ENCODE measurements at regions not wholly inside any gene's neighbourhood (a gene's known extent, or its start where the extent isn't known, plus 50 kb on each side); places are given as distances from the start of the nearest gene placed in this dataset.

DNA sequence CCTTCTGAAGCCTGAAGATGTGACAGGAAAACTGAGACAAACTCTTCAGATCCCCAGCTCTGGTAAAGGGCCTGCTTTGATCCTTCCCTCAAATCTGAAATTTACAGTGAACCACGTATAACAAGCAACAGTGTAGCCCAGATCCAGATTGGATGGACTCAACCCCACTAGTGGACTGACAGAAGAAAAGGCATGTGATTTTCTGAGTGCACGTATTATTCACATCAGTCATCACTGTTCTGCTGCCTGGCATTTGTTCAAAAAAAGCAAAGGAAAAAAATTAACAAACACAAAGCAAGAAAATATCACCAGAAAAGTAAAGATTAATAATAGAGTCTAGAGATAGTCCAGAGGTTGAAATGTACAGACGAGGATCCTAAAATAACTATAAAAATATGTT is 87.6 kb downstream of the CYRIA start:
- ATAC-seq (ENCODE audit: insufficient read depth, low FRiP score), result no peak
- WGBS, 2 donors, result 84 to 85% methylated on average over 3 of the region's 3 CpGs

DNA sequence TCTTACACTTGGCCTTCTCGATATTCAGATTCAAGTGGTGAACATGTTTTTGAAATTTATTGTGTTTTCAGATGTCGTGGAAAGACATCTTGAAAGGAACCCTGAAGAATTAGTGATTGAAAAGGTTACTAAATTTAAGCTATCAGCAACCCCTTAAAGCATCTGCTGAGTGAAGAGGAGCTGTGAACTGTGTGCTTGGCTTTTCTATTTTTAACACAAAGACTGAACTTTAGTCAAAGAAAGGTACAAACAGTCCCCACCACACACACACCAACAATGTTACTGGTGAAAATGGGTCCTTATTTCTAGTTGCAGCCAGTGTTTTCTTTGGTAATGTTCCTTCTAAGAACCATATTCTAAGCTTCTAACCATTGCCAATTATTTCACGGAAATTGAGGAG is 95.1 kb downstream of the CYRIA start:
- 90 to 93% methylated on average over 3 of the region's 3 CpGs for WGBS, 2 donors

More for the DNA sequence above, 87.6 kb downstream of the CYRIA start:
- Histone ChIP-seq H3K27me3 (ENCODE audit: control insufficient read depth in 3 of 3, insufficient read depth in 3 of 3, low read length in 2 of 3) (no peaks in the 10 kb centered on the region), H3K4me1 (ENCODE audit: control insufficient read depth in 5 of 5, insufficient read depth in 5 of 5, low read length in 5 of 5) (peaks cover 0 to 4% (median 0%) of the 10 kb centered on the region in 5 donors), H3K4me3 (no peak overlapping the region), H3K9me3 (ENCODE audit: control insufficient read depth in 4 of 4, insufficient read depth in 3 of 4, low read length in 3 of 4) (peaks cover 0 to 4% (median 2%) of the 10 kb centered on the region in 4 donors), H3K36me3 (ENCODE audit: control insufficient read depth in 4 of 4, insufficient read depth in 4 of 4, low read length in 4 of 4) (peaks cover 0 to 3% (median 1%) of the 10 kb centered on the region in 4 donors), H3K9ac (ENCODE audit: insufficient read depth in 1 of 2, low read length in 2 of 2) (no peak overlapping the region), H3K27ac (ENCODE audit: low read depth in 1 of 2, low read length in 1 of 2) (no peak overlapping the region)
- no peak for DNase-seq
- TF ChIP-seq, protein P1, sequence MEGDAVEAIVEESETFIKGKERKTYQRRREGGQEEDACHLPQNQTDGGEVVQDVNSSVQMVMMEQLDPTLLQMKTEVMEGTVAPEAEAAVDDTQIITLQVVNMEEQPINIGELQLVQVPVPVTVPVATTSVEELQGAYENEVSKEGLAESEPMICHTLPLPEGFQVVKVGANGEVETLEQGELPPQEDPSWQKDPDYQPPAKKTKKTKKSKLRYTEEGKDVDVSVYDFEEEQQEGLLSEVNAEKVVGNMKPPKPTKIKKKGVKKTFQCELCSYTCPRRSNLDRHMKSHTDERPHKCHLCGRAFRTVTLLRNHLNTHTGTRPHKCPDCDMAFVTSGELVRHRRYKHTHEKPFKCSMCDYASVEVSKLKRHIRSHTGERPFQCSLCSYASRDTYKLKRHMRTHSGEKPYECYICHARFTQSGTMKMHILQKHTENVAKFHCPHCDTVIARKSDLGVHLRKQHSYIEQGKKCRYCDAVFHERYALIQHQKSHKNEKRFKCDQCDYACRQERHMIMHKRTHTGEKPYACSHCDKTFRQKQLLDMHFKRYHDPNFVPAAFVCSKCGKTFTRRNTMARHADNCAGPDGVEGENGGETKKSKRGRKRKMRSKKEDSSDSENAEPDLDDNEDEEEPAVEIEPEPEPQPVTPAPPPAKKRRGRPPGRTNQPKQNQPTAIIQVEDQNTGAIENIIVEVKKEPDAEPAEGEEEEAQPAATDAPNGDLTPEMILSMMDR (IDR thresholded peaks at IDR 0.05; ENCODE audit: control extremely low read depth, extremely low read depth), result no peak

DNA sequence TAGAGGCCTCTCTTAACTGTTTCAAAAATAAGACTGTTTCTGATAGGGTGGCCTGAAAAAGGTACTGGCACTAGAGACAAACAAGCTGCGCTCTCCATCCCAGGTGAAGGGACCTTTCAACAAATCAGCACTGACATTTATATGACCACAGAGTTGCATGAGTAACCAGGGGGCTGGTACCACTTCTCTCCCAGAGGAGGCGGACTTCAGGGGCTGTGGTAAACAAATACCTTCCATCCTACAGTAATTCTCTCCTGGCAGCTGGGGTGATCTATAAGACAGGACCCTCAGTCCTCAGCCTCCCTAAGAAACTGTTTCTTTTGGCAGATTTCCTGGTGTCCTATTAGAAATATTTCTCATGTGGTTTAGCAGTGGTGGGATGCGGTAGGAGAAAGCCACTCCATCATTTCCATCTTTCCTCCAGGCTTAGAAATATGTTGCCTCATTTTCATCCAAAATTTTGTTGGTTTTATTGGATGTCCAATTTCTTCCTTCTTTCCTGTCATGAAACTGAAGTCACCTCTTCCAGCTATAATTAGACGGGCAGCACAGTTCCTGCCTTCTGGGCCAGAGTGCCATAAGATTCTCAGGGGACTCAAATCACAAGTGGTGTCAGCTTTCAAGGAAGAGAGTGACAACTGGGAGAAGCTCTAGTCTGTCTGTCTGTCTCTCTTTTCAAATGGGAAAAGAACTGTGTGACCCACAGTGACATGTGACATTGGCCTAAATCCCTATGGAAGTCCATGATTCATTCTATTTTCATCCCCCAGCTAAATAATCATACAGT is 96.4 kb downstream of the CYRIA start:
- H3K27ac ChIP-seq (ENCODE audit: low read depth in 1 of 2, low read length in 1 of 2), result no peak overlapping the region
- H3K4me1 ChIP-seq (ENCODE audit: control insufficient read depth in 5 of 5, insufficient read depth in 5 of 5, low read length in 5 of 5), result peaks cover 0 to 5% (median 0%) of the 10 kb centered on the region in 5 donors
- no peak for DNase-seq
- peaks cover 0 to 9% (median 2%) of the 10 kb centered on the region in 4 donors for H3K36me3 ChIP-seq (ENCODE audit: control insufficient read depth in 4 of 4, insufficient read depth in 4 of 4, low read length in 4 of 4)
- no peak overlapping the region for H3K9ac ChIP-seq (ENCODE audit: insufficient read depth in 1 of 2, low read length in 2 of 2)
- no peak overlapping the region for H3K4me3 ChIP-seq
- 94% methylated on average over 4 of the region's 4 CpGs for WGBS, 2 donors
- no peaks in the 10 kb centered on the region for H3K27me3 ChIP-seq (ENCODE audit: control insufficient read depth in 3 of 3, insufficient read depth in 3 of 3, low read length in 2 of 3)
- no peaks in the 10 kb centered on the region for H3K9me3 ChIP-seq (ENCODE audit: control insufficient read depth in 4 of 4, insufficient read depth in 3 of 4, low read length in 3 of 4)
- no peak for ATAC-seq (ENCODE audit: insufficient read depth, low FRiP score)
- TF ChIP-seq, protein P1 (IDR thresholded peaks at IDR 0.05; ENCODE audit: control extremely low read depth, extremely low read depth), result no peak

More for the DNA sequence above, 95.1 kb downstream of the CYRIA start:
- ATAC-seq (ENCODE audit: insufficient read depth, low FRiP score) (no peak), DNase-seq (no peak)
- Histone ChIP-seq H3K9ac (ENCODE audit: insufficient read depth in 1 of 2, low read length in 2 of 2) (no peak overlapping the region), H3K27ac (ENCODE audit: low read depth in 1 of 2, low read length in 1 of 2) (no peak overlapping the region), H3K36me3 (ENCODE audit: control insufficient read depth in 4 of 4, insufficient read depth in 4 of 4, low read length in 4 of 4) (peaks cover 0 to 9% (median 0%) of the 10 kb centered on the region in 4 donors), H3K4me3 (no peak overlapping the region), H3K9me3 (ENCODE audit: control insufficient read depth in 4 of 4, insufficient read depth in 3 of 4, low read length in 3 of 4) (peaks cover 0 to 4% (median 2%) of the 10 kb centered on the region in 4 donors), H3K27me3 (ENCODE audit: control insufficient read depth in 3 of 3, insufficient read depth in 3 of 3, low read length in 2 of 3) (no peaks in the 10 kb centered on the region), H3K4me1 (ENCODE audit: control insufficient read depth in 5 of 5, insufficient read depth in 5 of 5, low read length in 5 of 5) (peaks cover 0 to 5% (median 0%) of the 10 kb centered on the region in 5 donors)
- TF ChIP-seq, protein P1 (IDR thresholded peaks at IDR 0.05; ENCODE audit: control extremely low read depth, extremely low read depth), result no peak
